ENCODE measurements at regions not wholly inside any gene's neighbourhood (a gene's known extent, or its start where the extent isn't known, plus 50 kb on each side); places are given as distances from the start of the nearest gene placed in this dataset.
A peak's percentile ranks its signal among the peaks of the same experiment; 100 is the strongest.

DNA sequence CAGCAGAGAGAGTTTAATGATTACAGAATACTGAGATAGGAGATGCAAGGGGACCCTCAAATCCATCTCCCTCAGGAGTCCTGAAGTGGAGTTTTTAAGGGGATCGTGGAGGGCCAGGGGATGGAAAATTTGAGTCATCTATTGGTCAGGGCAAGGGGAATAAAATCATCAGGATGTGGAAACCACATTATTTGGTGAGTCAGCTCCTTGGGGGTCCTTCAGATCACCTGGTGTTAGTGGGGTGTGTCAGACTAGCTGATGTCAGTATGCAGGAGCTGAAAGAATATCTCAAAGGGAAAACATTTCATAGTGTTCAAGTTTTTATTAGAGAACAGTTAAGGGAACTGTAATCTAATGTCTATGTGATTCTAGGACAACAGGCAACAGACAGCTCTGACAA lies 183.0 kb upstream of the FTMT start:
- H3K4me3 ChIP-seq (ENCODE audit: low read depth, low read length), result no peak overlapping the region
- peak; percentile 7 for DNase-seq (ENCODE audit: low read depth)

DNA sequence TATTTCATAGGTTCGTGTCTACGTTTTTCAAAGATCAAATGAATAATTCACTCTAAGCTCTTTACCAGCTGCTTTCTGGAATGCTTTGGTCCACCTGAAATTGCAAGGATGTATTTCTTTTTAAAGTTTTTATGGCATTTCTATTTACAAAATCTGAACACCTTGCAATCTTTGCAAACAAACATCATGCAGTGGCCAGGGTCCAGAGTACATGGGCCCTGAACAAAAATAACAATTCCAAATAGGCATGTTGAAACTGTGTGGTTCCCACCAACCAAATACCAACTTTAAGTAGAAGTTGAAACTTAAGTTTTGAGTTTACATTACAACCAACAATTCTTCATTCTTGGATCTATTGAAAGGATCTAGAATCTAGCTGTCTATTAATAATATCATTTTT lies 180.1 kb upstream of the FTMT start:
- DNase-seq (ENCODE audit: low read depth), result no peak
- H3K4me3 ChIP-seq (ENCODE audit: low read depth, low read length), result no peak overlapping the region

DNA sequence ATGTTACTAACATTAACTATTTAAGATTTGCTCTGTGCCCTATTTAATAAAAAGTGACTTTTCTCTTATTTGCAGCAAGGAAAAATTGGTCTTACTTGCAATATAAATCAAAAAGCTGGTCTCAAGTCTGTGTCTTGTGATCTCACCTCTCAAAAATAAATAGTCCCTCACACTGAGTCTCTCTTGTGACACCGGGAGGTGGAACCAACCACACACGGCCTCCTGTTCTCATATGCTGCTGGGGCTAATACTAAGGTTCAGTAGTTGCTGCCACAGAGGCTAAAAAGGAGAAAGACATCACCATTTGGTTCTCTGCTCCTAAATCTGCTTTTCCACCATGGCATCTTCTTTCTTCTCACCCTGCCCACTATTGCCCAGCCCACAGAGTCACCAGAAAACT lies 175.8 kb upstream of the FTMT start:
- no peak overlapping the region for H3K4me3 ChIP-seq (ENCODE audit: low read depth, low read length)

DNA sequence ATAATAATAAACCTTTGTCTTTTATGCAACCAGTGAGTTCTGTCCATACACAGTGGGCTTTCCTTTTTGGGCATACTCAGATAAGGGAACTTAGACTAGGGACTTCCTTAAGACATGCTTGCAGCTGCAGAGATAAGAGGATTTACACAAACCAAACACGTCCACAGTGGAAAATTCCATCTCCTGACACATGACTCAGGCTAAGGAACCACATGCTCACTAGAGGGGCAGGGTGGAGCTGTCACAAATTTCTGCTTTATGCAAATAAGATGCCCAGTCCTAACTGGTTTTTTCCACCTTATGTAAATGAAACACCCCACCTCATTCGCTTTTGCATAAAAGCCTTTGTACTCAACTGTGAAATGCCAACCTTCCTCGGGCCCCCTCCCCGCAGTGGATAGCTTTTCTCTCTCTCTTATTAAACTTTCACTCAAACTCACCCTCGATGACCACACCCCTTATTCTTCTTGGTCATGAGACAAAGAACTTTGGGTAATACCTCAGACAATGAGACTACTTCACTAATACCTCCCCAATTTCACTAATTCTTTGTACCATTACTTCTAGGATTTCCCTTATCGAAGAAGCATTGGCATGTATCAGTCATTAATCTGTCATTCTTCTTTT lies 170.3 kb upstream of the FTMT start:
- no peak for DNase-seq (ENCODE audit: low read depth)

More for the DNA sequence above, 175.8 kb upstream of the FTMT start:
- no peak for DNase-seq (ENCODE audit: low read depth)

DNA sequence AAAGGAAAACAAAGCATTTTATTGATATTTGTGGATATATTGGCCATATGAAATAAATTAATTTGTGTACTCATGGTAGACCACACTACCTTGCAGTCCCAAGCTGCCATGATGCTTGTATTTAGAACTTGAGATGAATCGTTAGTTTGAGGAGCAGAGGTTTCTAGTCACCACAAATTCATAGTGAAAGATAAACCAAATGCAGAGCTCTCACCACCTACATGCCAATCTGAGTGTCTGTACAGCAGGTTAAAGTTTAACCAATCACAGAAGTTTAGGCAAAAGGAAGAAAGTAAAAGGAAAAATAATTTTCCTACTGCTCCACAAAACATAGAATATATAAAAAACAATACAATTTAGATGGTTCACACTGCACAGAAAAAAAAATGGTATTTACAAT lies 163.6 kb upstream of the FTMT start:
- no peak overlapping the region for H3K4me3 ChIP-seq (ENCODE audit: low read depth, low read length)

More for the DNA sequence above, 170.3 kb upstream of the FTMT start:
- H3K4me3 ChIP-seq (ENCODE audit: low read depth, low read length), result no peak overlapping the region

DNA sequence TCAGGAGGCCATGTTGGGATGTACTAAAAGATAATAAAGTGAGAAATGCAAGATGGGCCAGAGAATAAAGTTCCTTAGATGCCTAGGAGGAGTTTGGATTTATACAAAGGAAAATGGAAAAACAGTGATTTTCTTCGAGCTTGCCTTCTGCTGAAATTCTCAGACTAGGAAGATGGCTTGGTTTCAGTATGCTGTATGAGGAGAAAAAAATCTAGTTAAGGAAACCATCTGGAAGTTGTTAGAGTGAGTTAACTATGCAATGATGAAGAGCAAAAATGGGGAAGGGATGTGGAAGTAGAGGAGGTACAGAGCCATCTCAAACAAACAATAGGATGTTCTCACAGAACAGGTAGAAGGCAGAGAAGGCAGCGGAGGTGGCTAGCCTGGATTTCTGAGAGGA lies 162.9 kb upstream of the FTMT start:
- no peak overlapping the region for H3K4me3 ChIP-seq (ENCODE audit: low read depth, low read length)
- no peak for DNase-seq (ENCODE audit: low read depth)

More for the DNA sequence above, 163.6 kb upstream of the FTMT start:
- DNase-seq (ENCODE audit: low read depth), result no peak

DNA sequence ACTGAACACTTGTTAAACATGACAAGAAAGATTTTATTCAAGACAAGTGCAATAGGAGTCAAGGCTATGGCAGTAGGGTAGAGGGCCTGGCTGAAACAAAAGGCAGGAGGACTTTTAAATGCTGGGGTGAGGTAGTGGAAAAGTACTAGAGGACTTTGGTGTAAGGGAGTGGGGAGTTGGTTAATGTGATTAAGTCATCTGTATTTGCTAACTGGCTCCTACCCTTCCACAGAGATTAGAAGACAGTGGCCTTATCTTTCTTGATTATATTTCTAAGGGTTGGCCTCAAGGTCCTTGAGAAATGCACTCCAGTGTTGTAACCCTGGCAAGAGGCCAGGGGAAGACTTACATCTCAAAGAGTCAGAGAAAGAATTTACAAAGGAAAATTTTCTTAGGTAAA lies 160.2 kb upstream of the FTMT start:
- no peak for DNase-seq (ENCODE audit: low read depth)
- H3K4me3 ChIP-seq (ENCODE audit: low read depth, low read length), result no peak overlapping the region

DNA sequence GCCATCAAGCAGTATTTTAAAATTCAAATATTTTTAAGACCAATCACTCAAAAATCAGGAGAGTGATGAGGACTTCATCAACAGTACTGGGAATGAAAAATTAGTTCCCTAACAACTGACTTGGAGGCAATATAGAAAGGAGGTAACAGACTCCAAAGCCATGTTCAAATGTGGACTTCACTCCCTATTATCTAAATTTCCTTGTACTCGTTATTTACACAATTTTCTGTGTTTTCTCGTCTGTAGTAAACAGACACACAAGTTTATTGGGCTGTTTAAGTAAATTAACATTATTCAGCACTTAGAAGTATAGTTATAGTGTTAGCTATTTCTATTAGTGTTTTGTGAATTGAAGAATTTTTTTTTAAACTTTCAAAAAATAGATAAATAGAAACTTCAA lies 159.5 kb upstream of the FTMT start:
- no peak for DNase-seq (ENCODE audit: low read depth)
- no peak overlapping the region for H3K4me3 ChIP-seq (ENCODE audit: low read depth, low read length)

DNA sequence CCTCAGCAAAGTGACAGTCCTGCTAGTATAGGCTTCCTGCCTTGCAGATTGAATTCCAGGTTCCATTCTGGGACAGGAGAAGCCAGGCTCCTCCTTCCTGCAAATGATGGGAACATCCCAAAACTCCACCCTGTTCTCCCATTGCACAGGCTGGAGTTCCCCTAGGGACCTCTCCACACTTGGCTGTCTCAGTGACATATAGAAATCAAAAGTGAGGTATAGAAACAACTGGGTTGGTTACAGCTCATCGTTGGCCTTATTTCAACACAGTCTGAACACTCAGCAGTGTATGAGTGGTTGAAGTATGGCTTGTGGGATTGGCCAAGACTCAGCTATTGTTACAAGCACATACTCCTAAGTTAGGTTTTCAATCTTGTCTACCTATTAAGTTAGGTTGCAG lies 157.8 kb upstream of the FTMT start:
- DNase-seq (ENCODE audit: low read depth), result no peak
- no peak overlapping the region for H3K4me3 ChIP-seq (ENCODE audit: low read depth, low read length)

DNA sequence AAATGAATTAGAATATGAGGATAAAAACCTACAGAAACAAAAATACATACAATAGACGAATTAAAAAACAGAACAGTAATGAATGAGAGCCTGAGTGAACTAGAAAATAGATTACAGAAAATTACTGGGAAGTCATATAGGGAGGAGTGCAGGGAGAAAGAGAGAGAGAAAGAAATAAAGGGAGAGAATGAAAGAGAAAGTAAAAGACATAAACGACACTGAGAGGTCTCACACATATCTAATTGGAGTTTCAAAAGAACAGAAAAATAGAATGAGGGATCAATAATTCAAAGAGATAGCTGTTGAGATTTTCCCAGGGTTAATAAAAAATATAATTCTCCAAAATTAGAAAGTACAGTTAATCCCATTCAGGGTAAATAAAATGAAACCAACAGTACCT lies 156.4 kb upstream of the FTMT start:
- no peak overlapping the region for H3K4me3 ChIP-seq (ENCODE audit: low read depth, low read length)
- no peak for DNase-seq (ENCODE audit: low read depth)

DNA sequence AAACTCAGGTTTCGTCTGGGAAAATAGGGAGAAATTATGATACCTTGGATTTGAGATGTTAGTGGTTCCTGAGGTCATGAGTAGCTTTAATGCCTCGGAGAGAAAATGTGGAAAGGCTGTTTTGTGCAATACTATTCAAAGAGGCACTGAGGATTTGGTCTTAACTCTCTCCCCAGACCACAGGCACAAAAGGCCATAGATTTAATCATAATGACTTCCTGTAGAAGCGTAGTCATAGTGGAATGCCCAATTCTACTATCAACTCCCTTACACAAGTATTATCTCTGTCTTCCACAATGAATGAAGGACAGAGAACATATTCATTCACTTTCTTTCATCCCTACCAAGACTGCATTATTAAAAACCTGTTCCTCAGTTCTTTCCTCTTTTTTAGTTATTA lies 153.0 kb upstream of the FTMT start:
- H3K4me3 ChIP-seq (ENCODE audit: low read depth, low read length), result no peak overlapping the region
- DNase-seq (ENCODE audit: low read depth), result no peak

DNA sequence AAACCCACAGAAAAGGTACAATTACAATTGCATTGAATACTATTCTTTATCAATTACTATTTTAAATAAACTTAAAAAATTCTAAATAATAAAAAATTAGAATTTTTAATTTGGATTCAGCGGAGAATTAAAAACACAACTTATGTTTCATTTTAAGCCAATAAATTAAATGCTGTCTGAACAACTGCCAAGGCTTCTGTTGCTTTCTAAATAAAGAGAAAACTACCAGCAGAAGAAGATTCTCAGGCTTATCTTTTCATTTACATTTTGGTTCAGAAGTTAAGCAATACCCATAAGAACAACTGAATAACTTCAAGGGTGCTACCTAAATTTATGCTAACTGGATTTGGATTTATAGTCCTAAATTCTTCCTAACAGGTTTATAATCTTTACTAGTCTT lies 150.0 kb upstream of the FTMT start:
- no peak overlapping the region for H3K4me3 ChIP-seq (ENCODE audit: low read depth, low read length)
- DNase-seq (ENCODE audit: low read depth), result no peak

DNA sequence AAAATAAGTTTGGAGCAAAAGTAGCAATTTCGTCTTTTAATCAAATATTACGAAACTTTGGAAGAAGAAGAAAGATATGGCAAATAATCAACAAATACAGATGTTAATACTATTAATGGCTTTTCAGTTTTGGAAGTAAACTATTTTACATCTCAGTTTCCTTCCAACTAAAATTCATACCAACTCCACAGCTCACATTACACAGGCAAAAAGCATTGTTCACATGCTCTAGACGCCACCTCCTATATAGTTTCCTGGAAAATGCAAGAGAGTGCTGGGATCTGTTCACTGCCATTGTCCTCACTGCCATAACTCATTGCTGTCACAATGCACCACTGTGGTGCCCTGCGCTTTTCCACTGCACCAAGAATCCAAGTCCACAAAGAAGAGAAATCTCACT lies 149.0 kb upstream of the FTMT start:
- no peak for DNase-seq (ENCODE audit: low read depth)

DNA sequence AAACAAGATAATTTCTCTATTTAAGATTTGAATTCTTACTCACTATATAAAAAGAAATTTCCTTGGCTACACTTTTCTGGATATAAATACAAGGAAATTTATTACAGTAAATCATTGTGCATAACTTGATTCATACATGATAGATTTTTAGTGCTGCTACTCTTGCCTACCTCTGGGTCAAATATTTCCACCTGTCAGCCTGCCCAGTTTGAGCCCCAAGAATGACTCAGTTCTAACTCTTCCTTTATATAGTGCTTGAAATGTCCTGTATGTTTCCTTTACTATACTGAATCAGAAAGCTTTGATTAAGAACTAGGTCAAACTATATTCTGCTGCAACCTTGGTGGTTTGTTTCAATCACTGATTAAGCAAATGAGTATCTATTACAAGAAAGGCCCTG lies 147.4 kb upstream of the FTMT start:
- no peak overlapping the region for H3K4me3 ChIP-seq (ENCODE audit: low read depth, low read length)
- DNase-seq (ENCODE audit: low read depth), result no peak

More for the DNA sequence above, 149.0 kb upstream of the FTMT start:
- H3K4me3 ChIP-seq (ENCODE audit: low read depth, low read length), result no peak overlapping the region

DNA sequence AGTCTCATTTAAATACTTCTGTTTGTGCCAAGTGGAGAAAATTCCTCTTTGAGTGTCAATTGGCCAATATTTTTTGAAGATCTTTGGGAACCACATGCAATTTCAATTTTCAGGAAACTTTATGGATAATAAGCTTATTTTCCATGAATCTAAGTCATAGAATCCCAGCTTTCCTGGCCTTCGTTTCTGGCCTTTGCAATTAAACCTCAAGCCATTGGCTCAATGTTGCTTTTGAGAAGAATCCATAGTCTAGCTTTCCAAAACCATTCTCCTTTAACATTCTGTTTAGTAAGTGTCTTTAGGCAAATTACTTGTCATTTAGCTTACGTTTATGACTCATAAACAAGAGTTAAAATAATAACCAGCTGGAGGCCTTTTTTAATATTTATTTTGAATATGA lies 145.0 kb upstream of the FTMT start:
- DNase-seq (ENCODE audit: low read depth), result no peak
- no peak overlapping the region for H3K4me3 ChIP-seq (ENCODE audit: low read depth, low read length)

DNA sequence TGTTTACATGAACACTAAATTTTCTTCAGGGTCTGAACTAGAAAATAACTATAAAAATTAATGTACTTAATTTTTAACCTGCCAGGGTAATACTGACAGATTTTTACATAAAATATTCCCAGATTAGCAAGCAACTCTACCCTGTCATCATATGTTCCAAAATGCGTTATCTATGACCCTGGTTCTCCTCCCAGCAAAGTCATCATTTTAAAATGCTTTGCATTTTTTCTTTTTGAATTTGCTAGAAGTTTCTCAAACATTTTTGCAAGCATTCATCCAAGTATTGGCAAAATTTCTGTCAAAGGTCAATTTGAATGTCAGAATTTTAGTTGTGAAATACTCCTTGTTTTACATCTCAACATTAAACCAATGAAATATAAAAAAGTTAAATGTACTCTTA lies 144.5 kb upstream of the FTMT start:
- no peak overlapping the region for H3K4me3 ChIP-seq (ENCODE audit: low read depth, low read length)
- DNase-seq (ENCODE audit: low read depth), result no peak

DNA sequence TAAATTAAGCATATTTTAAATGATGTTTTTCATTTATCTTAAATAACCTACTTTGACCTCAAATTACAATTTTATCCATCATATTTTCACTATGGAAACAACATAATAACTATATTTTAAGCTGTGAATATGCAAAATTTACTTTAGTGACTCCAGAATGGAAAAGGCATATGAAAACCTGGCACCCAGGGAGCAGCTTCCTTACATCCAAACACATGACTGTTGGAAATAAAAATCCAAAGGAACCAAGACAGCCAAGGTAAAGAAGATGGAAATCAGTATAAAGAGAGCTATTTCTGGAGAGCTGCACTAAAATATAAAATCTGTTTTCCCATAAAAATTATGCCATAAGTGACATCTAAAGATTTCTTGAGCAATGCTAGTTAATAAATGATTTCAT lies 140.3 kb upstream of the FTMT start:
- H3K4me3 ChIP-seq (ENCODE audit: low read depth, low read length), result no peak overlapping the region
- DNase-seq (ENCODE audit: low read depth), result no peak

DNA sequence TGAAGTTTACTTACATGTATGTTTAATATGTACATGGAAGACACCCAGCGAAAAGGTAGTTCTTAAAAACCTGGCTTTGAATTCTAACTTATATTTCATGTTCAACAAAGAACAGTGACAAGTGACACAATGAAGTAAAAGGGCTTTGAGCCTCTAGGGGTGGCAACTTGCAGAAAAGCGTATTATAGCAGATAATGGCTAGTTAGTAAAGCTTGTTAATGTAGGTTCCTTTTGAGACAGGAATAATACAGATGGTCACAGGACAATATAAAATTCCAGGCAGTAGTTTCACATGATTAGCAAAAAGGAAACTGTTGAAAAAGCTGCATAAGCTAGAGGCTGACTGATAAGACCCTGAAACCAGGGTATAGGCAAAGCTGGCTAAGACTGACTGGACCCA lies 132.4 kb upstream of the FTMT start:
- no peak overlapping the region for H3K4me3 ChIP-seq (ENCODE audit: low read depth, low read length)
- DNase-seq (ENCODE audit: low read depth), result no peak

DNA sequence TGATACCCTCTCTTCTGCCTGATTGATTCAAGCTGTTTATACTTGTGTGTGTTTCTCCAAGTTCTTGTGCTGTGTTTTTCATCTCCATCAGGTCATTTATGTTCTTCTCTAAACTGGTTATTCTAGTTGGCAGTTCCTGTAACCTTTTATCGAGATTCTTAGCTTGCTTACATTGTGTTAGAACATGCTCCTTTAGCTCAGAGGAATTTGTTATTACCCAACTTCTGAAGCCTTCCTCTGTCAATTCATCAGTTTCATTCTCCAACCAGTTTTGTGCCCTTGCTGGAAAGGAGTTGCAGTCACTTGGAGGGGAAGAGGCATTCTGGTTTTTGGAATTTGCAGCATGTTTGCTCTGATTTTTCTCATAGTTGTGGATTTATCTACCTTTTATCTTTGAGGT lies 126.2 kb upstream of the FTMT start:
- no peak for DNase-seq (ENCODE audit: low read depth)
- no peak overlapping the region for H3K4me3 ChIP-seq (ENCODE audit: low read depth, low read length)

DNA sequence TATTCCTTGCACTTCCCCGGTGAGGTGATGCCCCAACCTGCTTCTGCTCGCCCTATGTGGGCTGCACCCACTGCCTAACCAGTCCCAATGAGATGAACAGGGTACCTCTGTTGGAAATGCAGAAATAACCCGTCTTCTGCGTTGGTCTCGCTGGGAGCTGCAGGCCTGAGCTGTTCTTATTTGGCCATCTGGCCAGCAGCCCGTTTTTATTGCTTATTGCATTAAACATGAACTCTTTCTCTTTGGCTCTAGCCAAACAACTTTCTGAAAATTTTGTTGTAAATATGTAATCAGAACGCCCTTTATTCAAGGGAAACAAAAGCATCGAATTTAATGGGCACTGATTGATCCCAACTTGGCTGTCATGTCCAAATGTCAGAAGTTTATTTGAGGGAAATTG lies 124.7 kb upstream of the FTMT start:
- DNase-seq (ENCODE audit: low read depth), result no peak
- H3K4me3 ChIP-seq (ENCODE audit: low read depth, low read length), result no peak overlapping the region

DNA sequence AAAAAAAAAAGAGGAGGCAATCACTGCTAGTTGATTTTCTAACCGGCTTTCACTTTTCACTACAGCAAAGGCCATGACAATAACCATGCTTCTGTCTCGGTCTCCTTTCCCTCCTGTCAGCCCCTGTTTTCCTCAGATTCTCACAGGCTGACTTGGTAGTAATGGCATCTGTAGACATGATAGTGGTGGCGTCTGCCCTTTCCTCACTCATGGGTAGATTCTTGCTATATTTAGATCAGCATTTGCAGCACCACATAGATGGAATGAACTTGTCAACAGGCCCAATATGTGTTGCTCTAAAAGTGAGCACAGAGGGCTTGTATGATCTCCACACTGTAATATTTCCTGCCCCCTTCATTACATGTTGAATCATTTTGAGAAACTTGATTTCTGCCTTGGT lies 120.3 kb upstream of the FTMT start:
- no peak for DNase-seq (ENCODE audit: low read depth)
- H3K4me3 ChIP-seq (ENCODE audit: low read depth, low read length), result no peak overlapping the region

DNA sequence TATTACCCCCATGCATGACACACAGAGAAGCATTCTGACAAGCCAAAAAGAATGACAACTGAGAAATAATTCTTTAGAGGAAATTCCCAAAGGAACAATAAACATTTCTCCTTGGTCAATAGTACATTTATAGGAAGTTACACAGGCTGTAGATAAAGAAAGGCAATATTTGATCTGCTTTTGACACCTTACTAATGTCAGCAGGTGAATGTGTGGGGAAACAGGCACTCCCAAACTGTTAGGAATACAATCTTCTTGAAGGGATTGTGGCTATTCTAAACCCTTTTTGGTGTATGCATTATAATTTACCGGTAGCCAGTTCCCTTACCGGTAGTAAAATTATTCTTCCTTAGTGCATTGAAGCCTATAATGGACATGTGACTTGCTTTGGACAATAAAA lies 116.1 kb upstream of the FTMT start:
- no peak for DNase-seq (ENCODE audit: low read depth)
- H3K4me3 ChIP-seq (ENCODE audit: low read depth, low read length), result no peak overlapping the region

Data from skeletal muscle cell (primary cell).